ENCODE measurements at regions not wholly inside any gene's neighbourhood (a gene's known extent, or its start where the extent isn't known, plus 50 kb on each side); places are given as distances from the start of the nearest gene placed in this dataset.

GRCh38 chr5:167845952-167846351 lies 445.5 kb upstream of the WWC1 start:
- ChIA-PET CTCF (interaction anchor here (1.0 kb wide), 1 partner anchor 202 kb away, joined by 3 read pairs; no protein-coding TSS in a partner anchor), POLR2A (no interaction called here)
- ATAC-seq (peak; percentile 55), DNase-seq (ENCODE audit: low spot score) (no peak)
- H3K9me3 Mint-ChIP-seq, result peaks cover 11% of the 10 kb centered on the region
- H3K27me3 Mint-ChIP-seq (ENCODE audit: low read depth), result no peaks in the 10 kb centered on the region
- H3K4me1 Mint-ChIP-seq, result peaks cover 7% of the 10 kb centered on the region
- H3K36me3 Mint-ChIP-seq, result no peaks in the 10 kb centered on the region
- TF ChIP-seq, protein P1, sequence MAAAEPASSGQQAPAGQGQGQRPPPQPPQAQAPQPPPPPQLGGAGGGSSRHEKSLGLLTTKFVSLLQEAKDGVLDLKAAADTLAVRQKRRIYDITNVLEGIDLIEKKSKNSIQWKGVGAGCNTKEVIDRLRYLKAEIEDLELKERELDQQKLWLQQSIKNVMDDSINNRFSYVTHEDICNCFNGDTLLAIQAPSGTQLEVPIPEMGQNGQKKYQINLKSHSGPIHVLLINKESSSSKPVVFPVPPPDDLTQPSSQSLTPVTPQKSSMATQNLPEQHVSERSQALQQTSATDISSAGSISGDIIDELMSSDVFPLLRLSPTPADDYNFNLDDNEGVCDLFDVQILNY (CRISPR knock-in tag; IDR thresholded peaks at IDR 0.05), result no peak
- TF ChIP-seq ZNF281 (CRISPR knock-in tag; IDR thresholded peaks at IDR 0.05), result no peak
- TF ChIP-seq TP53 (CRISPR knock-in tag; IDR thresholded peaks at IDR 0.05), result no peak
- TF ChIP-seq SP1 (CRISPR knock-in tag; conservative IDR thresholded peaks at IDR 0.05), result no peak
- H3K4me3 Mint-ChIP-seq, result no peak overlapping the region
- no peak overlapping the region for H3K27ac Mint-ChIP-seq

DNA sequence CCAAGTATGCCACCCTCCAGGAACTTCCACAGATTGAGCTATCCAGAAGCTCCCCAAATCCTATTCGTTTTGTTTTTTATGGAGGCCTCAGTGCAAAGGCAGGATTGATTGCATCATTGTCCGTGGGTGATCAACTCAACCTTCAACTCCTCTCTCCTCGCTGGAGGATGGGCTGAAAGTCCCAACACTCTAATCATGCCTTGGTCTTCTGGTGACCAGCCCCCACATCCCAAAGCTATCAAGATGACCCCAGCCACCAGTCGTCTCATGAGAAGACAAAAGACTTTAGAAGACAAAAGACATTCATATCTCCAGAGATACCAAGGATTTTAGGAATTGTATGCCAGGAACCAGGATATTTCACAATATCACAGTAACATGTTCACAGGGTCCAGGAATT lies 441.6 kb upstream of the WWC1 start:
- Mint-ChIP-seq H3K4me1 (peaks cover 7% of the 10 kb centered on the region), H3K27ac (no peak overlapping the region), H3K36me3 (no peaks in the 10 kb centered on the region), H3K27me3 (ENCODE audit: low read depth) (no peaks in the 10 kb centered on the region), H3K4me3 (no peak overlapping the region), H3K9me3 (peaks cover 11% of the 10 kb centered on the region)
- ChIA-PET CTCF (no interaction called here), POLR2A (no interaction called here)
- no peak for TF ChIP-seq ZNF416 (CRISPR knock-in tag; IDR thresholded peaks at IDR 0.05)
- TF ChIP-seq SP1 (CRISPR knock-in tag; conservative IDR thresholded peaks at IDR 0.05), result no peak
- TF ChIP-seq NFE2L1 (CRISPR knock-in tag; IDR thresholded peaks at IDR 0.05), result no peak
- TF ChIP-seq, protein P1 (CRISPR knock-in tag; IDR thresholded peaks at IDR 0.05), result no peak
- TF ChIP-seq NFATC4 (CRISPR knock-in tag; IDR thresholded peaks at IDR 0.05), result no peak
- no peak for TF ChIP-seq SMAD4 (CRISPR knock-in tag; IDR thresholded peaks at IDR 0.05)
- ATAC-seq (no peak), DNase-seq (ENCODE audit: low spot score) (no peak)

GRCh38 chr5:167850911-167851310 lies 440.5 kb upstream of the WWC1 start:
- CTCF ChIA-PET, result no interaction called here
- no peak for ATAC-seq
- Mint-ChIP-seq H3K27me3 (ENCODE audit: low read depth) (no peaks in the 10 kb centered on the region), H3K4me3 (no peak overlapping the region), H3K27ac (no peak overlapping the region), H3K36me3 (no peaks in the 10 kb centered on the region), H3K9me3 (peaks cover 11% of the 10 kb centered on the region), H3K4me1 (peaks cover 3% of the 10 kb centered on the region)
- TF ChIP-seq MLX (CRISPR knock-in tag; IDR thresholded peaks at IDR 0.05) (no peak), SMAD3 (CRISPR knock-in tag; IDR thresholded peaks at IDR 0.05; ENCODE audit: borderline replicate concordance) (no peak), ETV6 (CRISPR knock-in tag; IDR thresholded peaks at IDR 0.05) (no peak), MXD4 (CRISPR knock-in tag; IDR thresholded peaks at IDR 0.05; ENCODE audit: borderline replicate concordance) (no peak), MAX (CRISPR knock-in tag; IDR thresholded peaks at IDR 0.05) (no peak), ZNF416 (CRISPR knock-in tag; IDR thresholded peaks at IDR 0.05) (no peak), SMAD4 (CRISPR knock-in tag; IDR thresholded peaks at IDR 0.05) (no peak), EMX1 (CRISPR knock-in tag; IDR thresholded peaks at IDR 0.05) (no peak), NR2C2 (CRISPR knock-in tag; IDR thresholded peaks at IDR 0.05) (no peak), ATF1 (CRISPR knock-in tag; IDR thresholded peaks at IDR 0.05) (no peak), ESRRA (CRISPR knock-in tag; IDR thresholded peaks at IDR 0.05; ENCODE audit: borderline replicate concordance) (no peak), ZNF138 (CRISPR knock-in tag; conservative IDR thresholded peaks at IDR 0.05) (no peak), FOXJ3 (CRISPR knock-in tag; IDR thresholded peaks at IDR 0.05; ENCODE audit: borderline replicate concordance) (no peak), FOXK1 (CRISPR knock-in tag; IDR thresholded peaks at IDR 0.05) (no peak), ZBTB21 (CRISPR knock-in tag; IDR thresholded peaks at IDR 0.05; ENCODE audit: borderline replicate concordance) (no peak), ELF4 (CRISPR knock-in tag; IDR thresholded peaks at IDR 0.05; ENCODE audit: low read depth) (no peak)
- TF ChIP-seq, protein P1 (CRISPR knock-in tag; IDR thresholded peaks at IDR 0.05), result no peak
- DNase-seq (ENCODE audit: low spot score), result no peak
- POLR2A ChIA-PET, result no interaction called here
